ENCODE measurements at regions not wholly inside any gene's neighbourhood (a gene's known extent, or its start where the extent isn't known, plus 50 kb on each side); places are given as distances from the start of the nearest gene placed in this dataset.

DNA sequence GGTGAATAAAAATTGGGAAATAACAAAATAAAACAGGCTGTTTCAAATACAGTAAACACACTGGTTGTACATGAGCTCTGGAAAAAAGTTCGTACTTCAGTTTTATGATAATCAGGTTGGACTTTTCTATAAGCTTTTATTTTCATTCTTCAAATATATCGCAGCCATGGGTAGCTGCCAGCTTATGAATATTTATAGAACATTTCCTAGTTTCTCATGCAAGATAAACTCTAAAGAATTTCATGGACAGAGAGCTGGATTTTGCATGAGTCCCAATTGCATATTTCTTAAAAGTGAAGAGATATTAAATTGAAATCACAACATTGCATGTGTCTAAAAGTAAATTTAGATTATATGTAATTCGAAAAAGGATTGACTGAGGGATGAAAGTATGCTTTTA, 827.6 kb downstream of the SLC6A15 start:
- no peaks in the 10 kb centered on the region for H4K20me1 ChIP-seq (replicated peaks in 1 of 2; ENCODE audit: control insufficient read depth in 1 of 2, insufficient read depth in 2 of 2, low read length in 2 of 2)
- H2AFZ ChIP-seq (ENCODE audit: low read length) = no peak overlapping the region
- H3K9me3 ChIP-seq (ENCODE audit: insufficient read depth in 2 of 2, low read depth in 1 of 2, low read length in 1 of 2) = no peaks in the 10 kb centered on the region
- POLR2A ChIA-PET (ENCODE audit: partially characterized antibody) = no interaction called here
- no peaks in the 10 kb centered on the region for H3K36me3 ChIP-seq (ENCODE audit: control insufficient read depth in 2 of 4, insufficient read depth in 4 of 4, low read length in 3 of 4)
- no peak overlapping the region for H3K4me3 ChIP-seq (ENCODE audit: extremely low read depth in 1 of 4, insufficient read depth in 2 of 4, low read depth in 3 of 4, low read length in 4 of 4)
- H3K27ac ChIP-seq (ENCODE audit: low read depth, low read length) = no peak overlapping the region
- no peak overlapping the region for H2BK120ac ChIP-seq (replicated peaks; ENCODE audit: low read depth, low read length)
- 97% methylated on average over 3 of the region's 3 CpGs; no CpG with 5 or more reads in 1 of the 2 experiments for WGBS, 2 experiments (ENCODE audit: extremely low coverage in 1 of 2, insufficient coverage in 1 of 2, insufficient read length in 1 of 2, insufficient replicate concordance in 2 of 2, low coverage in 1 of 2, low lambda C conversion rate in 2 of 2, missing lambda C conversion rate in 1 of 2)
- H3K9ac ChIP-seq (replicated peaks in 1 of 4; ENCODE audit: extremely low read depth in 1 of 4, low read depth in 3 of 4, low read length in 3 of 4) = no peak overlapping the region
- no peaks in the 10 kb centered on the region for H3K79me1 ChIP-seq (ENCODE audit: low read depth, low read length)
- no peak overlapping the region for H3K23ac ChIP-seq (ENCODE audit: insufficient read length)
- FAIRE-seq (no peak), DNase-seq (ENCODE audit: low read depth in 1 of 2, low spot score in 2 of 2) (no peak)
- H4K8ac ChIP-seq (ENCODE audit: extremely low read depth, insufficient read depth, low read length) = no peak overlapping the region
- H2BK12ac ChIP-seq (ENCODE audit: low read depth, low read length) = no peak overlapping the region
- H3K23me2 ChIP-seq (ENCODE audit: low read depth, low read length) = no peaks in the 10 kb centered on the region
- no peak overlapping the region for H2BK15ac ChIP-seq (ENCODE audit: low read length)
- no peak overlapping the region for H2BK20ac ChIP-seq (ENCODE audit: low read length)
- TF ChIP-seq TAF7 (optimal IDR thresholded peaks at IDR 0.05; ENCODE audit: borderline replicate concordance, low read depth, low read length) (no peak), TCF12 (IDR thresholded peaks at IDR 0.05; ENCODE audit: low read depth, low read length) (no peak), RNF2 (IDR thresholded peaks at IDR 0.05; ENCODE audit: borderline replicate concordance, low read depth, low read length, missing control alignments, poor library complexity, severe bottlenecking) (no peak), JUN (IDR thresholded peaks at IDR 0.05; ENCODE audit: low read depth, low read length) (no peak)
- TF ChIP-seq, protein P1, sequence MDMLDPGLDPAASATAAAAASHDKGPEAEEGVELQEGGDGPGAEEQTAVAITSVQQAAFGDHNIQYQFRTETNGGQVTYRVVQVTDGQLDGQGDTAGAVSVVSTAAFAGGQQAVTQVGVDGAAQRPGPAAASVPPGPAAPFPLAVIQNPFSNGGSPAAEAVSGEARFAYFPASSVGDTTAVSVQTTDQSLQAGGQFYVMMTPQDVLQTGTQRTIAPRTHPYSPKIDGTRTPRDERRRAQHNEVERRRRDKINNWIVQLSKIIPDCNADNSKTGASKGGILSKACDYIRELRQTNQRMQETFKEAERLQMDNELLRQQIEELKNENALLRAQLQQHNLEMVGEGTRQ (IDR thresholded peaks at IDR 0.05; ENCODE audit: low read length) = no peak
- TF ChIP-seq, protein P2, sequence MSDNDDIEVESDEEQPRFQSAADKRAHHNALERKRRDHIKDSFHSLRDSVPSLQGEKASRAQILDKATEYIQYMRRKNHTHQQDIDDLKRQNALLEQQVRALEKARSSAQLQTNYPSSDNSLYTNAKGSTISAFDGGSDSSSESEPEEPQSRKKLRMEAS (IDR thresholded peaks at IDR 0.05) = no peak
- no peak overlapping the region for H3K14ac ChIP-seq (ENCODE audit: insufficient read length)
- CTCF ChIA-PET (ENCODE audit: partially characterized antibody) = interaction anchor here (0.5 to 0.6 kb wide), 2 partner anchors 10 to 312 kb away, joined by 3 to 4 read pairs; no protein-coding TSS in a partner anchor
- H3K4me2 ChIP-seq (ENCODE audit: insufficient read depth in 1 of 2, low read depth in 2 of 2, low read length in 2 of 2) = no peak overlapping the region
- no peak overlapping the region for H2BK5ac ChIP-seq (ENCODE audit: low read depth, low read length)
- H3K4me1 ChIP-seq (replicated peaks in 1 of 4; ENCODE audit: control insufficient read depth in 3 of 4, insufficient read depth in 4 of 4, low read length in 3 of 4) = no peaks in the 10 kb centered on the region
- H2AK5ac ChIP-seq (ENCODE audit: low read depth, low read length) = no peak overlapping the region
- no peak overlapping the region for H4K5ac ChIP-seq (ENCODE audit: insufficient read length, low read depth, low read length)
- H3K27me3 ChIP-seq (replicated peaks in 1 of 4; ENCODE audit: control insufficient read depth in 3 of 4, extremely low read depth in 1 of 4, insufficient read depth in 3 of 4, low read length in 3 of 4) = no peaks in the 10 kb centered on the region
- no peak overlapping the region for H3K18ac ChIP-seq (ENCODE audit: extremely low read depth, low read length)
- no peak overlapping the region for H3K56ac ChIP-seq (replicated peaks; ENCODE audit: insufficient read length, low read depth, low read length)
- H4K91ac ChIP-seq (replicated peaks; ENCODE audit: insufficient read length, low read length) = no peak overlapping the region
- no peak overlapping the region for H3K4ac ChIP-seq (replicated peaks; ENCODE audit: insufficient read length, low read depth, low read length)
- H3K79me2 ChIP-seq (ENCODE audit: control insufficient read depth in 1 of 2, insufficient read depth in 2 of 2, low read length in 2 of 2) = no peaks in the 10 kb centered on the region

Data from H1 (cell line).